Activated naive CD8-positive, alpha-beta T cell (primary cell): ENCODE measurements at regions not wholly inside any gene's neighbourhood (a gene's known extent, or its start where the extent isn't known, plus 50 kb on each side); places are given as distances from the start of the nearest gene placed in this dataset.

ENCODE experiments used
- H3K27ac Mint-ChIP-seq: one replicate; pipeline ENCODE4 v1.8.0; 2021; ENCODE audit warnings: mixed read lengths
- H3K27me3 Mint-ChIP-seq: one replicate; pipeline ENCODE4 v1.8.0; 2021; ENCODE audit warnings: mixed read lengths
- H3K36me3 Mint-ChIP-seq: one replicate; pipeline ENCODE4 v1.8.0; 2021; ENCODE audit warnings: mixed read lengths
- H3K4me1 Mint-ChIP-seq: one replicate; pipeline ENCODE4 v1.8.0; 2021; ENCODE audit warnings: low read depth, mixed read lengths
- H3K4me3 Mint-ChIP-seq: one replicate; pipeline ENCODE4 v1.8.0; 2021; ENCODE audit warnings: mild to moderate bottlenecking, mixed read lengths
- H3K9me3 Mint-ChIP-seq: one replicate; pipeline ENCODE4 v1.8.0; 2021; ENCODE audit warnings: low read depth, mixed read lengths

DNA sequence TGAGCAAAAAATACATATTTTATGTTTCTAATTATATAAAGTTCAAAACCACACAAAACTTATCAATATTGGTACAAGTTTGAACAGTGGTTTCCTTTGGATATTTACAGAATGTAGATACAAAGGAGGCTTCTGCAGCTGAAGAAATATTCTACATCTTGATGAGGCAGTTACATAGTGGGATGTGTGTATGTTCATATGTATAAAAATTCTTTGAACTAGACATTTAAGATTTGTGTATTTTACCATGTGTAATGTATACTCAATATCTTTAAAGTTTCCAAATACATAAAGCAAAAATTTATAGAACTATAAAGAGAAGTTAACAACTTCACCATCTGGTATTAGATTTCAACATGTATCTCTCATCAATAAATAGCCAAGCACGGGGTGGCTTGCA is 80.7 kb upstream of the TNFSF4 start:
- H3K36me3 Mint-ChIP-seq, result peaks cover 27% of the 10 kb centered on the region
- H3K4me1 Mint-ChIP-seq, result peaks cover 4% of the 10 kb centered on the region
- no peaks in the 10 kb centered on the region for H3K27me3 Mint-ChIP-seq
- H3K4me3 Mint-ChIP-seq, result no peak overlapping the region
- no peak overlapping the region for H3K27ac Mint-ChIP-seq
- H3K9me3 Mint-ChIP-seq, result peaks cover 18% of the 10 kb centered on the region

DNA sequence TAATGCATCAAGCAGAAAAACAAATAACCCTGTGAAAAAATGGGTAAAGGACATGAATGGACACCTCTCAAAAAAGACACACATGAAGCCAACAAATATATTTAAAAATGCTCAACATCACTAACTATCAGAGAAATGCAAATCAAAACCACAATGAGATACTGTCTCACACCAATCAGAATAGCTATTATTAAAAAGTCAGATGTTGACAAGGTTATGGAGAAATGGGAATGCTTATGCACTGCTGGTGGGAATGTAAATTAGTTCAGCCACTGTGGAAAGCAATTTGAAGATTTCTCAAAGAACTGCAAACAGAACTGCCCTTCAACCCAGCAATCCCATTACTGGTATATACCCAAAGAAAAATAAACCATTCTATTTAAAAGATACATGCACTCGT is 86.6 kb upstream of the TNFSF4 start:
- Mint-ChIP-seq H3K9me3 (peaks cover 18% of the 10 kb centered on the region), H3K27ac (no peak overlapping the region), H3K36me3 (peaks cover 22% of the 10 kb centered on the region), H3K27me3 (no peaks in the 10 kb centered on the region), H3K4me1 (peaks cover 25% of the 10 kb centered on the region), H3K4me3 (no peak overlapping the region)

DNA sequence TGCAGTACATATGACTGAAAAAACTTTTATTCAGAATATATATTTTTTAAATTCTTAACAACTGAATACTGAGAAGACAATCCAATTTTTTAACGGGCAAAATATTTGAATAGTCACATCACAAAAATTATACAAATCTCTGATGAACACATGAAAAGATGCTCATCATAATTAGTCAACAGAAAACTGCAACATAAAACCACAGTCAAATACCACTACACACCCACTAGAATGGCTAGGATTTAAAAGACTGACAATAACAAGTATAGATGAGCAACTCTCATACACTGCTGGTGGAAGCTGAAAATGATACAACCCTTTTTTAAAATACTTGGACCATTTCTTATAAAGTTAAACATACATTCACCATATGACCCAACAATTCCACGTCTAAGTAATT is 87.7 kb upstream of the TNFSF4 start:
- peaks cover 17% of the 10 kb centered on the region for H3K9me3 Mint-ChIP-seq
- no peak overlapping the region for H3K27ac Mint-ChIP-seq
- H3K4me3 Mint-ChIP-seq, result no peak overlapping the region
- H3K36me3 Mint-ChIP-seq, result peaks cover 19% of the 10 kb centered on the region
- H3K4me1 Mint-ChIP-seq, result peaks cover 34% of the 10 kb centered on the region
- no peaks in the 10 kb centered on the region for H3K27me3 Mint-ChIP-seq

DNA sequence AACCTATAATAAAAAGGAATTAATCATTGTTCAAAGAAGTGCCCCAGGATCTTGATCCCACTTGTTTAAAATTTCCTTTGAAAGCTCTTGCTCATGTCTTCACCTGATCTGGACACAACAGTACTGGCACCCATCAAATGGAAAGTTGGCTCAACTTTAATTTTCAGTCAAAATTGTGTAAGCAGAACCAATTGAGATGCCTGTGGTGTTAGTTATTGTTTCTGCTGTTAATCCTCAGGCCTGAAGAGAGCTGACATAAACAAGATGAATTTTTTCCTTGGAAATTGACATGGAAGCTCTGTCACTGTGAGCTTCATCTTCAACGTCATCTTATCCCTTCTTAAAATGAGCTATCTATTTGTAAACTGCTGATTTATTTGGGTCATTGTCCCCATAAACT is 88.3 kb upstream of the TNFSF4 start:
- H3K4me1 Mint-ChIP-seq, result peaks cover 34% of the 10 kb centered on the region
- no peak overlapping the region for H3K27ac Mint-ChIP-seq
- no peak overlapping the region for H3K4me3 Mint-ChIP-seq
- H3K9me3 Mint-ChIP-seq, result peaks cover 14% of the 10 kb centered on the region
- no peaks in the 10 kb centered on the region for H3K27me3 Mint-ChIP-seq
- H3K36me3 Mint-ChIP-seq, result peaks cover 15% of the 10 kb centered on the region

DNA sequence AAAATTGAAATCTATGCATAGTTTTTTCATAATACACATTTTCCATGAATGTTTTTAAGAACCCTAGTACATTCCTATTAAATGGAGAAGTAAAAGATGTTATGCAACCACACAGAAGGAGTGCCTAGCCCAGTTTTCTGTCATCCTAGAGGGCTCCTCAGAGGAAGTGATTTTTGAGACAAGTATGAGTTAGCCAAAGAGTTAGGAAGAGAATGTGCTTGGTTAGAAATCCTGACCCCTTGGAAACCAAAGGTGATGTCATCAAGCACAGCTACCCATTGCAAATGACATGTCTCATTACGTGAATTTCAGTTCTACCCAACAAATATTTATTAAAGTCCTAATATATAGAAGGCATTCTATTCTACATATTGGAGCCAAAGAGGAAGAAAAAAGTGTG is 88.9 kb upstream of the TNFSF4 start:
- peaks cover 14% of the 10 kb centered on the region for H3K9me3 Mint-ChIP-seq
- H3K36me3 Mint-ChIP-seq, result peaks cover 12% of the 10 kb centered on the region
- no peak overlapping the region for H3K4me3 Mint-ChIP-seq
- no peak overlapping the region for H3K27ac Mint-ChIP-seq
- H3K4me1 Mint-ChIP-seq, result peaks cover 34% of the 10 kb centered on the region
- H3K27me3 Mint-ChIP-seq, result no peaks in the 10 kb centered on the region

DNA sequence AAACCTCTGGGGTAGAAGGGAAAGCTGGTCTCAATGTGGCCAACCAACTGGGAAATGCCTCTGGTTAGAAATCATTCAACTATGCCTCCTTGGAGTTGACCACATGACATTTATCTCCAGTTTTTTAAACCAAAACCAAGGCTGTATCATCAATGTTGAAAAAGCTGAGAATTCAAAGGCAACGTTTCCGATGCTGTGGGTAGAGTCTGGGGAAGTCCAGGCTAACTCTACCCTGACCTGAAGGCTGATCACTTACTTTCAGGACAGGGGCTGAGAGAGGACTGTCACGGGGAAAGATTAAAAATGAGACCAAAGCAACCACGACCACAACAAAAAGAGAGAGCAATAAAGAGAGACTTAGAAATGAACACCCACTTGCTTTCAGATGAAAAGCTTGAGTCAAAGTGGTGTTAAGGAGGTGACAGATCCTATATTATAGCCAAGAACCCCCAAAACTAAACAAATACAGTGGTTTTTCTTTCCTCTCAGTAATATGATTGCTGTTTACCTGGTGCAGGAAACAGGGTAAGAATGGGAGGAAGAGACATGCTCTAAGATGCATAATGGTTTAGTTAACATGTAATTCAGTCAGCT is 90.8 kb upstream of the TNFSF4 start:
- Mint-ChIP-seq H3K9me3 (no peaks in the 10 kb centered on the region), H3K4me1 (peaks cover 31% of the 10 kb centered on the region), H3K27ac (peak overlapping the region; percentile 31), H3K27me3 (no peaks in the 10 kb centered on the region), H3K36me3 (peaks cover 6% of the 10 kb centered on the region), H3K4me3 (peak overlapping the region; percentile 9)

DNA sequence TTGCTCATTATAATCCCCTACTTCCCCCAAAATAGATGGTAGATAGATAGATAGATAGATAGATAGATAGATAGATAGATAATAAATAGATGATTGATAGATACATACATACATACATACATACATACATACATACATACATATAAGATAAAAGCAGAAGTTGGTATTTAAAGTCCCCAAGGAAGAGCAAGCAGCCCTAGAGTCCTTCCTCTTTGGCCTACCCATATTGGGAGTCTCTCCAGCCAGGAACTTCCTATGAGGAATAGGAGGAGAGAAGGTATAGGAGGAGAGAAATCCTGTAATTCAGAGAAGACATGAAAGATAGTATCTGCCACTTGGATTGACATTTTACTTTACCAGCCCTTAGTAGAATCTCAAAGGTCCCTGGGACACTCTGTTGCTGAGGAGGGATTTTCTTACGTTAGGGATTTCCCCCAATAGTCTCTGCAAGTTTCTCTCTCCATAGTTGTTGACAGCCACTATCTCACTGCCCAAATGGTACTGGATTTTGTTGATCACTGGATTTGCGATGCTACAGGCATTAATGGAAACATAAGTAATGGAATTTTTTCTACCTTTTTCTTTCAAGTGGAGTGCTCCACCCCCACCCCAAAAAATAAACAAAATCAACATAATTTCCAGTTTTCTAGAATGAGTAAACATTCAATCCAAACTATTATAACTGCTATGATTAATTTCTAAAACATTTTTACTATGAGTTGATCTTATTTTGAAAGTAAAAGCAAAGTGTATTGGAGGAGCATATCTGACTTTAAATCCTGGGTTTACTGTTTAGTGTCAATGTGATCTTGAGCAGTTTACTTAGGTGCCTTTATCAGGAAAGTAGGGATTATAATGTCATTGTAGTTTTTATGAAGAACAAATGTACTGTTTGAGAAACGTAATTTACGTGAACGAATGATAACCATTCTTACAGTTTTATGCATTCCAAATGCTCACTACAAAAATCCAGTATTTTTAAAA is 93.2 kb upstream of the TNFSF4 start:
- Mint-ChIP-seq H3K4me3 (no peak overlapping the region), H3K4me1 (peaks cover 29% of the 10 kb centered on the region), H3K36me3 (peaks cover 6% of the 10 kb centered on the region), H3K9me3 (no peaks in the 10 kb centered on the region), H3K27ac (no peak overlapping the region), H3K27me3 (no peaks in the 10 kb centered on the region)

DNA sequence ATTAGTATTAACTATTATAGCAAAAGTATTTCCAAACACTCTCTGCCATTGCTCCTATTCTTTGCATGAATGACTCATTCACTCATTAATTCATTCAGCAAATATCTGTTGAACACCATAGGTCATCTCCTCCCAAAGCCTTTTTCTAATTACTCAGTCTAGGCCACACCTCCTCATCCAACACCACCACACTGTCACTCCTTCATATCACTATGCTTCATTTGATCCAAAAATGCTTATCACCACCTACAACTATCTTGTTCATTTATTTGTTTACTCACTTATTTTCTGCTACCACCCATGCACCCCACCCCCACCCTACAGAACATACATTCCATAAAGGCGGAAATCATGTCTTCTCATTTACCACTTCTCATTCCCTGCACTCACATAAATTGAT is 94.4 kb upstream of the TNFSF4 start:
- H3K9me3 Mint-ChIP-seq, result no peaks in the 10 kb centered on the region
- peaks cover 26% of the 10 kb centered on the region for H3K4me1 Mint-ChIP-seq
- H3K36me3 Mint-ChIP-seq, result no peaks in the 10 kb centered on the region

DNA sequence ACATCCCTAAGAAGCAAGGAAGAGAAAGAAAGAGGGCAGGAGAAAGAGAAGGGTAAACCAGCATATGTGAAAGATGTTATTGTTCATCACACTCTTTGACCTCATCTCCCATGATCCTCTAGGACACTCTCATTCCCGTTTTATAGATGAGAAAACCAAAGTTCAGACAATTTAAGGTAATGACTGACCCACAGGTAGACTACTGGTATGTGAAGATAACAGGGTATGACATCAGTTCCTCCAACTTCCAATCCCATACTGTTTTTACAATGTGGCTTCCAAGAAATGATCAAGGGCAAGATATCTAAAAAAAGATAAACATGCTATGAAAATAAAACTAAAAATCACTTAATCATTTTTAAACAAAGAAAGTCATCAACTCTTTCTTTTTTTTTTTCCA is 95.2 kb upstream of the TNFSF4 start:
- no peaks in the 10 kb centered on the region for H3K36me3 Mint-ChIP-seq
- H3K4me1 Mint-ChIP-seq, result peaks cover 23% of the 10 kb centered on the region
- H3K4me3 Mint-ChIP-seq, result no peak overlapping the region
- H3K27ac Mint-ChIP-seq, result no peak overlapping the region
- H3K9me3 Mint-ChIP-seq, result no peaks in the 10 kb centered on the region
- H3K27me3 Mint-ChIP-seq, result no peaks in the 10 kb centered on the region

More for the DNA sequence above, 94.4 kb upstream of the TNFSF4 start:
- no peaks in the 10 kb centered on the region for H3K27me3 Mint-ChIP-seq
- H3K4me3 Mint-ChIP-seq, result no peak overlapping the region
- H3K27ac Mint-ChIP-seq, result no peak overlapping the region

DNA sequence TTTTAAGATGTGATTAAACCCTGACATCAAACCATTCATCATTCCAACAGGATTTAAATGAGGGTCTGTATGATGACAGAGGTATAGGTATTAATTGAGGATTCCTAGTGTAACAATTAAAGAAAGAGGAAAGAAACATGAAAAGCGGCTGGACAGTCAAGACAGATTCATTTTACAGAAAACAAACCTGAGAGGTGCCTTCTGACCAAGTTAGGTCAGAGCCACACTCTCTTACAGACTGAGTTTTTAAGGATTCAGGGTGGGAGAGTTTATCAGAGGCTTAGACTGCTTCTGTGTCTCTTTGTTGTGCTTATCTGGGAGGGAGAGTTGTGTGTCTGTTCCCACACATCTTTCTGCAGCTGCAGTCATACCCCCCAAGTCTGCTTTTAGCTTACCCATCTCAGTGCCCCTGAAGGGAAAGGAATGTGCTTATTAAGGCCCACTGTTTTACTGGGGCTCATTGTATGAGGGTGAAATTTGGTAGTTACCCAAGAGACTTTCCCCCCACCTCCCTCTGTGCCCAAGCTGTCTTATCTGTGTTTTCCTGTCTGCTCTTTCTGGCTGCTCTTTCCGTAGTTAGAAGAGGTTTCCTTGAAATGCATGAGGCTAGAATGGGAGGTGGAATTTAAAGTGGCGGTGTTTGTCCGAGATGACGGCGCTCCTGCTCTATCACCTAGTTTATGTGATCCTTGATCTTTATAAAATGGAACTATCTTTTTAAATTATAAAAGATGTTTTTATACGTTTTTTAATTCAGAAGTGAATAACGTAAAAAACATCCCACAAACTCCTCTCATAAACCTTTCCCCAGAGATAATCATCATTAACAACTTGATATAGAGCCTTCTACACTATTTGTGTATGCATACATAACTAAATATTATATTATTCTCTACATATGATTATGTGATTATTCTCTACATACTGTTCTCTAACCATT is 96.0 kb upstream of the TNFSF4 start:
- Mint-ChIP-seq H3K27me3 (no peaks in the 10 kb centered on the region), H3K4me1 (peaks cover 15% of the 10 kb centered on the region), H3K36me3 (no peaks in the 10 kb centered on the region), H3K4me3 (no peak overlapping the region), H3K9me3 (no peaks in the 10 kb centered on the region), H3K27ac (no peak overlapping the region)

DNA sequence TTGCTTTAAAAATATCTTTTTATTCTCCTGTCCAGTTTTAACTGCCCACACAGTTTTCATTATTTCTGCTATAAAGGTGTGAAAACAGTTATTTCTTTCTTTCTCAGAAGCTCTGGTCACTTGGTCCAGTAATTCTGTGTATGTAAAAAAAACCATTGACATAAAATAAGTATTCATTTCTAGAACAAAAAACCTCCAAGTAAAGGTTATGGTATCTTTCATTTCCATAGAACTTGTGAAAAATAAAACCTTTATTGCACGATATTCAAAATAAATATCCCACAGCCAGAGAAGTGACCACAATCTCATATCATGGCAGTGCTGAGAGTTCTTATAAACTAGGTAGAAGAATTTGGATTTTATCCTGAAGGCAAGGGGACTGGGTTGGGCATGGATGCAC is 96.9 kb upstream of the TNFSF4 start:
- Mint-ChIP-seq H3K4me1 (peaks cover 9% of the 10 kb centered on the region), H3K27ac (no peak overlapping the region), H3K36me3 (no peaks in the 10 kb centered on the region), H3K9me3 (no peaks in the 10 kb centered on the region), H3K4me3 (no peak overlapping the region), H3K27me3 (no peaks in the 10 kb centered on the region)

DNA sequence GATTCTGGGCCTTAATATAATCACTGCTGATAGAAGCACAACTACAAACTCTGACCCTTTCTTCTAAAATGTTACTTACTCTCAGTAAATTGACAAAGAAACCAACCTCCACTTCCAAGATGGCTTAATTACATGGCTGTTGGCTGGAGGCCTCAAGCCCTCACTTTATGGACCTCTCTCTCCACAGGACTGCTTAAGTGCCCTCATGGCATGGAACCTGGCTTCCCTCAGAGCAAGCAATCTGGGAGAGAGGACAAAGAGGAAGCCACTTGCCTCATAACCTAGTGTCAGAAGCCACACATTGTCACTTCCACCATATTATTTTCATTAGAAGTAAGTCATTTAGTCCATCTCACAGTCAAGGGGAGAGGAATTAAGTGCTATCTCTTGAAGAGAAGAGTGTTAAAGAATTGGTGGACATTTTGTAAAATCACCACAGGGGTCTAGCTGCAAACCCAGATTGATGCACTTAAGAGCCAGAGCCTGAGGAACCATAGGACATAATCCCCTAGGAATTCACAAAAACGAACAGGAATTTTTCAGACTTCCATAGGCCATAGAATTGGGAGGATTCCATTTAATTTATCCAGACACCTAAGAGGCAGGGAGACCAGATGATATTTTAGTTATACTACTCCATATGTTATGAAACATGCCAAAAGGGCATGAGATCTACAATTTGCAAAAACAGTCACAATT is 97.5 kb upstream of the TNFSF4 start:
- Mint-ChIP-seq H3K4me1 (peaks cover 2% of the 10 kb centered on the region), H3K36me3 (peaks cover 2% of the 10 kb centered on the region), H3K27ac (no peak overlapping the region), H3K27me3 (no peaks in the 10 kb centered on the region), H3K4me3 (no peak overlapping the region), H3K9me3 (peaks cover 4% of the 10 kb centered on the region)

DNA sequence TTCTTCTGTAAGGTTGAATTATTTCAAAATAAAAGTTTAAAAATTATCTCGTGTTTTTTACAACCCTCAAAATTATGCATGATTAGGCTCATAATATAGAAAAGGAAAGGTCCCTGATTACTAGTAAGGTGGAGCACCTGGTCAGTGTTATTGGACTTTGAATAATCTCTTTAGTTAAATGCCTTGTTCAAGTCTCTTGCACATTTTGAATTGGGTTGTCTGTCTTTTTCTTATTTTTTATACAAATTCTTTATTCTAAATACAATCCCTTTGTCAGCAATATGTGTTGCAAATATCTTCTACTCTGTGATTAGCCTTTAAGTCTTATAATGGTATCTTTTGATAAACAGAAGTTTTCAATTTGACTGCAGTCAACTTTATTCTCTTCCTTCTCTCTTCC is 100.7 kb upstream of the TNFSF4 start:
- H3K4me1 Mint-ChIP-seq, result no peaks in the 10 kb centered on the region
- no peak overlapping the region for H3K27ac Mint-ChIP-seq
- no peak overlapping the region for H3K4me3 Mint-ChIP-seq
- no peaks in the 10 kb centered on the region for H3K27me3 Mint-ChIP-seq
- peaks cover 19% of the 10 kb centered on the region for H3K36me3 Mint-ChIP-seq
- H3K9me3 Mint-ChIP-seq, result peaks cover 8% of the 10 kb centered on the region

DNA sequence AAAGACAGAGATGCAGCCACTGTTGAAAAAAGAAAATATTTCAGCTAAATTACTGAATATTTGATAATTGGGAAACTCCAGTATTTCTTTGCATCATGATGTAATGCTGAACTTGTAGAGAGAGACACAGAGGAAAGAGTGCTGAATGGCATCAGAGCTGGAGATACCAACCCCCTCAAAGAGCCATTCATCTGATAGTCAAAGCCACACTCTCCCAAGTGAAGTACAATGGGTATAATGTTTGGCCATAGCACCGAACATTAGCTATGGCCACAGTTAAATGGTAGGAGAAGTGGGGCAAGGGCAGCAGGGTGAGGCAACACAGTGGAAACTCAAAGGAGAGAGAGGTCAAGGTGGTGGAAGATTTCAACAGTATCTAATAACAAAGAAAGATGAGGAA is 107.5 kb upstream of the TNFSF4 start:
- Mint-ChIP-seq H3K4me3 (no peak overlapping the region), H3K4me1 (peaks cover 10% of the 10 kb centered on the region), H3K36me3 (peaks cover 28% of the 10 kb centered on the region), H3K9me3 (peaks cover 4% of the 10 kb centered on the region), H3K27ac (no peak overlapping the region), H3K27me3 (no peaks in the 10 kb centered on the region)
